Psoas muscle (tissue), 7 donors: ENCODE measurements at regions not wholly inside any gene's neighbourhood (a gene's known extent, or its start where the extent isn't known, plus 50 kb on each side); places are given as distances from the start of the nearest gene placed in this dataset.

ENCODE experiments used
- ATAC-seq, 4 donors: fragments of 200-7000 bp; cut with Tn5 transposase; one replicate each; pipeline ENCODE4 v1.9.1; 2020; ENCODE audit warnings: moderate library complexity in 3 of 4, mild to moderate bottlenecking in 2 of 4
- DNase-seq, 2 donors: peaks; one replicate each; pipeline ENCODE4 v3.0.0-alpha.2; 2020
- H3K27ac ChIP-seq: fragments of 200-600 bp; one replicate; pipeline ENCODE4 v1.8.0; 2022
- H3K27me3 ChIP-seq, 3 donors: fragments of 200-600 bp in 1 of 3; one replicate each; pipeline versions ENCODE4 v1.6.1 to v1.8.0; 2013 to 2022; ENCODE audit warnings: low read length in 2 of 3, mild to moderate bottlenecking in 2 of 3, moderate library complexity in 1 of 3; ENCODE audit not compliant: insufficient read depth in 3 of 3
- H3K36me3 ChIP-seq, 2 donors: fragments of 200-600 bp in 1 of 2; one replicate each; pipeline versions ENCODE4 v1.6.1 to v1.8.0; 2013 to 2022; ENCODE audit warnings: low read depth in 1 of 2, mild to moderate bottlenecking in 1 of 2, moderate library complexity in 1 of 2; ENCODE audit not compliant: insufficient read depth in 1 of 2
- H3K4me1 ChIP-seq: fragments of 200-600 bp; one replicate; pipeline ENCODE4 v1.8.0; 2022
- H3K4me3 ChIP-seq: fragments of 200-600 bp; one replicate; pipeline ENCODE4 v1.8.0; 2022; ENCODE audit warnings: mild to moderate bottlenecking
- H3K9me3 ChIP-seq: fragments of 200-600 bp; one replicate; pipeline ENCODE4 v1.8.0; 2022
- WGBS, 3 donors: extraction: QIAGEN DNeasy Blood & Tissue Kit; methylation state at CpG; one replicate each; pipeline versions ENCODE4 v1.1.6 to v1.1.7; 2013; 5-methylcytosine and 5-hydroxymethylcytosine counted together
- intact Hi-C, 2 donors: fragments of 100-400 bp; cut with DNase I; formaldehyde crosslinking; loops; one replicate each; pipeline versions ENCODE4 v1.11.0 to v1.14.2; 2022
- TF ChIP-seq, protein P1 (sequence below): fragments of 200-600 bp; IDR thresholded peaks from one replicate; pipeline ENCODE4 v1.8.0; 2022; ENCODE audit warnings: antibody characterized with exemption
- donor health status: healthy with polysubstance abuse.
- donor health status: DM: no; HTN: no; CAD: no; lungs with moderate emphysema.
- donor health status: Bipolar disorder and iron deficiency.
- donor health status: healthy.
- donor health status: DM: yes; HTN: yes; CAD: no.
- donor health status: DM: no; HTN: no; CAD: no.
- donor health status: DM: yes; HTN: yes; CAD: no.

DNA sequence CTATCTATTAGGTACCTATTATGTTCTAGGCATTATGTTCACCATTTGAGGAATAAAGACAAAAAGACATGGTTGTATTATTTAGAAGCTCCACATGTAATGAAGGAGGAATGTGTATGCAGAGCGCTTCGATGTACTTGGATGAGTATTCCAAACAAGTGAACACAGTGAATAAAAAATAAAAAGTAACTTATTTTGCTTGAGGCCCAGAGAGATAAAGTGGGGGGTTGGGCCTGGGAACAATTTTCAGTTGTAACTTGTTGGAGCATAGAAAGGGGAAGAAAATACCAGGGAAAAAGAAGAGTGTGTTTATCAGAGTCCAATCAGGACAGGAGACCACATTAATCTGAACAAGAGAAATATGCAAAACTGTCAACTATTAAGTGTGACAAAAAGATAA lies 445.7 kb upstream of the BCHE start:
- Histone ChIP-seq H3K27me3 (no peaks in the 10 kb centered on the region), H3K36me3 (no peaks in the 10 kb centered on the region), H3K27ac (no peak overlapping the region), H3K9me3 (no peaks in the 10 kb centered on the region), H3K4me3 (no peak overlapping the region), H3K4me1 (no peaks in the 10 kb centered on the region)
- DNase-seq = no peak
- no peak for ATAC-seq
- WGBS, 3 donors = 68 to 92% (median 69%) methylated on average over 2 of the region's 2 CpGs
- TF ChIP-seq, protein P1, sequence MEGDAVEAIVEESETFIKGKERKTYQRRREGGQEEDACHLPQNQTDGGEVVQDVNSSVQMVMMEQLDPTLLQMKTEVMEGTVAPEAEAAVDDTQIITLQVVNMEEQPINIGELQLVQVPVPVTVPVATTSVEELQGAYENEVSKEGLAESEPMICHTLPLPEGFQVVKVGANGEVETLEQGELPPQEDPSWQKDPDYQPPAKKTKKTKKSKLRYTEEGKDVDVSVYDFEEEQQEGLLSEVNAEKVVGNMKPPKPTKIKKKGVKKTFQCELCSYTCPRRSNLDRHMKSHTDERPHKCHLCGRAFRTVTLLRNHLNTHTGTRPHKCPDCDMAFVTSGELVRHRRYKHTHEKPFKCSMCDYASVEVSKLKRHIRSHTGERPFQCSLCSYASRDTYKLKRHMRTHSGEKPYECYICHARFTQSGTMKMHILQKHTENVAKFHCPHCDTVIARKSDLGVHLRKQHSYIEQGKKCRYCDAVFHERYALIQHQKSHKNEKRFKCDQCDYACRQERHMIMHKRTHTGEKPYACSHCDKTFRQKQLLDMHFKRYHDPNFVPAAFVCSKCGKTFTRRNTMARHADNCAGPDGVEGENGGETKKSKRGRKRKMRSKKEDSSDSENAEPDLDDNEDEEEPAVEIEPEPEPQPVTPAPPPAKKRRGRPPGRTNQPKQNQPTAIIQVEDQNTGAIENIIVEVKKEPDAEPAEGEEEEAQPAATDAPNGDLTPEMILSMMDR = no peak
- intact Hi-C loops = no loop called here

DNA sequence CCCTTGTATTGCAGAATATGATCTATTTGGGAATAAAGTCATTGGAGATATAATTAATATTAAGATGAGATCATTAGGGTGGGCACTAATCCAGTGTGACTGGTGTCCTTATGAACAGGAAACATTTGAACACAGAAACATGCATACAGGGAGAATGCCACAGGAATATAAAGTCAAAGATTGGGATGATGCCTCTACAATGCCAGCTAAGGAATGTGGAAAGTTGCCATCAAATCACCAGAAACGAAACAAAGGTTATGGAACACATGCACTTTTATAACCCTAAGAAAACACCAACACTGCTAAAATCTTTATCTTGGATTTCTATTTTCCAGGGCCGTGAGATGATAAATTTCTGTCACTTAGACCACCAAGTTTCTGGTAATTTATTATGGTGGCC lies 442.4 kb upstream of the BCHE start:
- H3K27ac ChIP-seq = no peak overlapping the region
- no peaks in the 10 kb centered on the region for H3K9me3 ChIP-seq
- ATAC-seq (no peak), DNase-seq (no peak)
- H3K4me3 ChIP-seq = no peak overlapping the region
- H3K4me1 ChIP-seq = no peaks in the 10 kb centered on the region
- no peaks in the 10 kb centered on the region for H3K27me3 ChIP-seq
- intact Hi-C loops = no loop called here
- 50 to 56% (median 51%) methylated on average over 2 of the region's 2 CpGs for WGBS, 3 donors
- no peaks in the 10 kb centered on the region for H3K36me3 ChIP-seq
- TF ChIP-seq, protein P1 = no peak

DNA sequence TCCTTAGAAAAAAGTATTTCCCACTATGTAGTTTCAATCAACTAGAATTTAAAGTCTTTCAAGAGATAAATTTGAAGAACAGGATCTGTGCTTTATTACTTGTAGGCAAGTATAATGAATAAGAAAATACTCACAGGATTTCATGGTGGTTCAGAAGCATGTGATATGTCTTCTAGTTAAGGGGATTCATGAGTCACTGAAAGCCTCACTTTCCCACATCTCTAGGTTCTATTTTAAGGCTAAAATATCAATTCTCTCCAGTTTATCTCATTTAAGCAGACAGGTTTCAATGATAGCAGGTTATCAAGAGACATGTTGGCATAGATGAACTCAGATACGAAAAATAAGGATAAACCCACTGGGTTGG lies 437.8 kb upstream of the BCHE start:
- Histone ChIP-seq H3K27me3 (peaks cover 0 to 2% (median 0%) of the 10 kb centered on the region in 3 donors), H3K27ac (no peak overlapping the region), H3K9me3 (no peaks in the 10 kb centered on the region), H3K4me1 (no peaks in the 10 kb centered on the region), H3K4me3 (no peak overlapping the region), H3K36me3 (no peaks in the 10 kb centered on the region)
- no peak for ATAC-seq
- DNase-seq = no peak
- intact Hi-C loops = no loop called here
- 75 to 86% (median 80%) methylated on average over 1 of the region's 1 CpG for WGBS, 3 donors
- TF ChIP-seq, protein P1 = no peak

DNA sequence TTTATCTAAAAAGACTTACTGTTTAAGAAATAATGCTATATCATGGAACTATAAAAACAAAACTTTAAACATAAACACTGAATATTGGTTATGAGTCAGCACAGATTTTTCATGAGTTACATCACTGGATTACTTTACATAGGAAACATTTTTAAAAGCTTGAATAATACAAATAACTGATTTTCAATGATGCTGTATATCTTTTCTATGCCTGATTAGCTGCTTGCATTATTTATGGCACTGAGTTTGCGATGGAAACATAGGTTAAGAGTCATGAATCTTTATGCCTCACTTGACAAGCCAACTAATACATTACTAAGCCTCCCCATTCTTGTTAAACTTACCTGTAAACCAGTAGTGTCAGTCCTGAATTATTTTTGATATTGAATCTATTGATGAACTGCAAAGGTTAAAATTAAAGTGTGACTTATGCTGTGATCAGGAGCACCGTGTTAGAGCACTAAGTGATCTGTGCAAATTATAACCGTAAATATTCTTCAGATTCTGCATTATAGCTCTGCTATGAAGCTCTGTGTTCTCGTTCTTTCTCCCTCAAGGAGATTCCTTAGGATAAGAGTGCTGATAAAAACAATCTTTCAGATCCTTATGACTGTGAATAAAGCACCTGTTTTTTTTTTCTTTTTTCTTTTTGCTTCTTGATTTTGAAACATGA lies 437.3 kb upstream of the BCHE start:
- H3K27me3 ChIP-seq = peaks cover 0 to 2% (median 0%) of the 10 kb centered on the region in 3 donors
- no peaks in the 10 kb centered on the region for H3K9me3 ChIP-seq
- ATAC-seq (no peak), DNase-seq (no peak)
- no peaks in the 10 kb centered on the region for H3K4me1 ChIP-seq
- TF ChIP-seq, protein P1 = no peak
- WGBS, 3 donors = 44 to 47% (median 46%) methylated on average over 4 of the region's 4 CpGs
- intact Hi-C loops = no loop called here
- H3K27ac ChIP-seq = no peak overlapping the region
- H3K4me3 ChIP-seq = no peak overlapping the region
- no peaks in the 10 kb centered on the region for H3K36me3 ChIP-seq

DNA sequence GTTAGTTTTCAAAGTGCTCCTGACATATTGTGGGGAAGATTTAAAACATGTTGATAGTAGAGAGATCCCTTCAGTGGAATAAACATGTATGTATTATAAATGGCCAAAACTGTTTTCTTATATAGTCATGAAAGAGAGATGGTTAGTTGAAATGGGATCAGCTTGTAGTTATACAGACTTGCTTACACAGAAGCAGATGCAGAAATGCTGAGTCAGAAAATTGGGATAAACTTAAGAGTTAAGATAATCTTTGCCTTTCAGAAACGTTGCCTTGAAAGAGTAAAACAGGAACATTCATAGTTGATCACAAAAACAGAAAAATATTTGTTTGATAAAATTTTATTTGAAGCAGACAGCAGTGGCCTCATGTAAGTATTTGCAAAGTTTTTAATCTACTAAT lies 433.2 kb upstream of the BCHE start:
- DNase-seq (no peak), ATAC-seq (no peak)
- Histone ChIP-seq H3K9me3 (no peaks in the 10 kb centered on the region), H3K36me3 (no peaks in the 10 kb centered on the region), H3K27me3 (peaks cover 0 to 2% (median 0%) of the 10 kb centered on the region in 3 donors), H3K4me1 (no peaks in the 10 kb centered on the region), H3K27ac (no peak overlapping the region), H3K4me3 (no peak overlapping the region)
- 11 to 14% (median 12%) methylated on average over 1 of the region's 1 CpG for WGBS, 3 donors
- TF ChIP-seq, protein P1 = no peak
- intact Hi-C loops = no loop called here
